WI38 (cell line): ENCODE measurements at regions not wholly inside any gene's neighbourhood (a gene's known extent, or its start where the extent isn't known, plus 50 kb on each side); places are given as distances from the start of the nearest gene placed in this dataset.

Source experiments
- H3K4me3 ChIP-seq: 2 replicates; pipeline ENCODE4 v1.5.1; 2011; ENCODE audit warnings: low read depth, mild to moderate bottlenecking, control low read depth, low read length
- TF ChIP-seq, protein P1 (sequence below): IDR thresholded peaks from 2 replicates; pipeline ENCODE4 v1.5.1; 2012; ENCODE audit warnings: low read depth, mild to moderate bottlenecking, control low read depth, low read length

DNA sequence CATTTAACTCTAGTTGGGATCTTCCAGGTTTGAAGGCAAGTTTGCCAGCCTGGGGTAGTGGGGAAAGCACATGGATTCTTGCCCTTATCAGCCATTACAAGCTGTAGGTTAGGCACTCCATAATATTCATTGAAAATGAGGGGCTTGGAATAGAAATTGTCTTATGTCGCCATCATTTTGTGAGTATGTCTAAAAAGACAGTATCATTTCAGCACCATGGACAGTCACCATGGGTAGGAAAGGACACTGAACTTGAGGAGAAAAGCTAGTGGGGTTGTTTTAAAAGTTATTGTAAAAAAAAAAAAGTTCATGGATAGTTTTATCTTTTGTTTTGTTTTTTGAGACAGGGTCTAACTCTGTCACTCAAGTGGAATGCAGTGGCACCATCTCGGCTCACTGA is 356.1 kb downstream of the HNRNPD start:
- TF ChIP-seq, protein P1, sequence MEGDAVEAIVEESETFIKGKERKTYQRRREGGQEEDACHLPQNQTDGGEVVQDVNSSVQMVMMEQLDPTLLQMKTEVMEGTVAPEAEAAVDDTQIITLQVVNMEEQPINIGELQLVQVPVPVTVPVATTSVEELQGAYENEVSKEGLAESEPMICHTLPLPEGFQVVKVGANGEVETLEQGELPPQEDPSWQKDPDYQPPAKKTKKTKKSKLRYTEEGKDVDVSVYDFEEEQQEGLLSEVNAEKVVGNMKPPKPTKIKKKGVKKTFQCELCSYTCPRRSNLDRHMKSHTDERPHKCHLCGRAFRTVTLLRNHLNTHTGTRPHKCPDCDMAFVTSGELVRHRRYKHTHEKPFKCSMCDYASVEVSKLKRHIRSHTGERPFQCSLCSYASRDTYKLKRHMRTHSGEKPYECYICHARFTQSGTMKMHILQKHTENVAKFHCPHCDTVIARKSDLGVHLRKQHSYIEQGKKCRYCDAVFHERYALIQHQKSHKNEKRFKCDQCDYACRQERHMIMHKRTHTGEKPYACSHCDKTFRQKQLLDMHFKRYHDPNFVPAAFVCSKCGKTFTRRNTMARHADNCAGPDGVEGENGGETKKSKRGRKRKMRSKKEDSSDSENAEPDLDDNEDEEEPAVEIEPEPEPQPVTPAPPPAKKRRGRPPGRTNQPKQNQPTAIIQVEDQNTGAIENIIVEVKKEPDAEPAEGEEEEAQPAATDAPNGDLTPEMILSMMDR: no peak
- no peak overlapping the region for H3K4me3 ChIP-seq

GRCh38 chr4:82005158-82005557 is 368.6 kb downstream of the HNRNPD start:
- TF ChIP-seq, protein P1: no peak

DNA sequence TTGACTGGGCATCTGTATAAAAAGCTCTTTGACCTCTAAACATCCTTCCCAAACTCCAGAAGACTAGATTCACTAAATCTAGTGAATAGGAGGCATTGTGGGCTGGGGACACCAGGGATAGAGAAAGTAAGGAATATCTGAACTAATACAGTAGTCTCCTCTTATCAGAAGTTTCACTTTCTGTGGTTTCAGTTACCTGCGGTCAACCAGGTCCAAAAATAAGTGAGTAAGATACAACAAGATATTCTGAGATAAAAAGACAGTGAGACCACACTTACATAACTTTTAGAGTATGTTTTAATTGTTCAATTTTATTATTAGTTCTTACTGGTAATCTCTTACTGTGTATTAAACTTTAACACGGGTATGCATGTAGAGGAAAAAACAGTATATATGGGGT is 376.5 kb downstream of the HNRNPD start:
- H3K4me3 ChIP-seq: no peak overlapping the region
- TF ChIP-seq, protein P1: no peak

More at GRCh38 chr4:82005158-82005557, 368.6 kb downstream of the HNRNPD start:
- H3K4me3 ChIP-seq: no peak overlapping the region

GRCh38 chr4:81990898-81991297 is 382.9 kb downstream of the HNRNPD start:
- no peak overlapping the region for H3K4me3 ChIP-seq
- TF ChIP-seq, protein P1: no peak

- TF ChIP-seq, protein P1: no peak
- H3K4me3 ChIP-seq: no peak overlapping the region
Observed at GRCh38 chr4:81990211-81990610, 383.6 kb downstream of the HNRNPD start.

DNA sequence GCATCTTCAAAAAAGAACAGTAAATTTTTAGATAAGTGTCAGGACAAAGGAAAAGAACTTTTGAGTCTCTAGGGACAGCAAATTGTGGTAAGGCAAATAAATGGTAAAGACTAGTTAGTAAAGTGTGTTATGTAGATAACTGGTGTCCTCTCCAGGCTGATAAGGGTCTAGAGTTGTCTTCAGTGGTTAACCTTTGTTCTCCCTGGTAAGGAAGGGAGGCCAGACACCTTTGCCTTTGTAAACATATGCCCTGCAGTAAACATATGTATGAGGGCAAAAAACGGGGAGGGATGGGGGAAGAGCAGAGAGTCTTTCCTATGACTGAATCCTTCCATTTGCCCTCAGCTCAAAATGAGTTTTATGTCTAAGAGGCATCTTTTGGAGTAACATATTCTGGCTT is 384.6 kb downstream of the HNRNPD start:
- H3K4me3 ChIP-seq: no peak overlapping the region
- TF ChIP-seq, protein P1: no peak

- TF ChIP-seq, protein P1: no peak
Observed at GRCh38 chr4:81988178-81988577, 385.6 kb downstream of the HNRNPD start.

More at GRCh38 chr4:81988178-81988577, 385.6 kb downstream of the HNRNPD start:
- H3K4me3 ChIP-seq: no peak overlapping the region
